Panc1 (cell line): ENCODE measurements at regions not wholly inside any gene's neighbourhood (a gene's known extent, or its start where the extent isn't known, plus 50 kb on each side); places are given as distances from the start of the nearest gene placed in this dataset.

Source experiments
- POLR2AphosphoS5 ChIP-seq: IDR thresholded peaks from 2 replicates; pipeline ENCODE4 v1.6.1; 2012; ENCODE audit warnings: mild to moderate bottlenecking, low read depth, low read length, moderate library complexity
- SIN3A ChIP-seq: IDR thresholded peaks from 2 replicates; pipeline ENCODE4 v1.6.1; 2012; ENCODE audit warnings: low read depth, mild to moderate bottlenecking, low read length, moderate library complexity, borderline replicate concordance; ENCODE audit not compliant: insufficient read depth
- TCF7L2 ChIP-seq: IDR thresholded peaks from 2 replicates; pipeline ENCODE4 v1.6.1; 2011; ENCODE audit warnings: mild to moderate bottlenecking, low read depth, low read length, inconsistent platforms
- TF ChIP-seq, protein P1 (sequence below): fragments of 450-650 bp; IDR thresholded peaks from 2 replicates; pipeline ENCODE4 v1.5.1; 2017; ENCODE audit warnings: mild to moderate bottlenecking
- TF ChIP-seq, protein P2 (sequence below), 2 experiments: IDR thresholded peaks; 2 replicates each; pipeline ENCODE4 v1.6.1; 2011 to 2012; ENCODE audit warnings: low read depth in 2 of 2, control low read depth in 1 of 2, low read length in 1 of 2, mild to moderate bottlenecking in 1 of 2, moderate library complexity in 1 of 2; ENCODE audit not compliant: insufficient read depth in 1 of 2

- TF ChIP-seq, protein P1, sequence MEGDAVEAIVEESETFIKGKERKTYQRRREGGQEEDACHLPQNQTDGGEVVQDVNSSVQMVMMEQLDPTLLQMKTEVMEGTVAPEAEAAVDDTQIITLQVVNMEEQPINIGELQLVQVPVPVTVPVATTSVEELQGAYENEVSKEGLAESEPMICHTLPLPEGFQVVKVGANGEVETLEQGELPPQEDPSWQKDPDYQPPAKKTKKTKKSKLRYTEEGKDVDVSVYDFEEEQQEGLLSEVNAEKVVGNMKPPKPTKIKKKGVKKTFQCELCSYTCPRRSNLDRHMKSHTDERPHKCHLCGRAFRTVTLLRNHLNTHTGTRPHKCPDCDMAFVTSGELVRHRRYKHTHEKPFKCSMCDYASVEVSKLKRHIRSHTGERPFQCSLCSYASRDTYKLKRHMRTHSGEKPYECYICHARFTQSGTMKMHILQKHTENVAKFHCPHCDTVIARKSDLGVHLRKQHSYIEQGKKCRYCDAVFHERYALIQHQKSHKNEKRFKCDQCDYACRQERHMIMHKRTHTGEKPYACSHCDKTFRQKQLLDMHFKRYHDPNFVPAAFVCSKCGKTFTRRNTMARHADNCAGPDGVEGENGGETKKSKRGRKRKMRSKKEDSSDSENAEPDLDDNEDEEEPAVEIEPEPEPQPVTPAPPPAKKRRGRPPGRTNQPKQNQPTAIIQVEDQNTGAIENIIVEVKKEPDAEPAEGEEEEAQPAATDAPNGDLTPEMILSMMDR: no peak
- no peak for TF ChIP-seq POLR2AphosphoS5
- no peak for TF ChIP-seq TCF7L2
- TF ChIP-seq, protein P2, sequence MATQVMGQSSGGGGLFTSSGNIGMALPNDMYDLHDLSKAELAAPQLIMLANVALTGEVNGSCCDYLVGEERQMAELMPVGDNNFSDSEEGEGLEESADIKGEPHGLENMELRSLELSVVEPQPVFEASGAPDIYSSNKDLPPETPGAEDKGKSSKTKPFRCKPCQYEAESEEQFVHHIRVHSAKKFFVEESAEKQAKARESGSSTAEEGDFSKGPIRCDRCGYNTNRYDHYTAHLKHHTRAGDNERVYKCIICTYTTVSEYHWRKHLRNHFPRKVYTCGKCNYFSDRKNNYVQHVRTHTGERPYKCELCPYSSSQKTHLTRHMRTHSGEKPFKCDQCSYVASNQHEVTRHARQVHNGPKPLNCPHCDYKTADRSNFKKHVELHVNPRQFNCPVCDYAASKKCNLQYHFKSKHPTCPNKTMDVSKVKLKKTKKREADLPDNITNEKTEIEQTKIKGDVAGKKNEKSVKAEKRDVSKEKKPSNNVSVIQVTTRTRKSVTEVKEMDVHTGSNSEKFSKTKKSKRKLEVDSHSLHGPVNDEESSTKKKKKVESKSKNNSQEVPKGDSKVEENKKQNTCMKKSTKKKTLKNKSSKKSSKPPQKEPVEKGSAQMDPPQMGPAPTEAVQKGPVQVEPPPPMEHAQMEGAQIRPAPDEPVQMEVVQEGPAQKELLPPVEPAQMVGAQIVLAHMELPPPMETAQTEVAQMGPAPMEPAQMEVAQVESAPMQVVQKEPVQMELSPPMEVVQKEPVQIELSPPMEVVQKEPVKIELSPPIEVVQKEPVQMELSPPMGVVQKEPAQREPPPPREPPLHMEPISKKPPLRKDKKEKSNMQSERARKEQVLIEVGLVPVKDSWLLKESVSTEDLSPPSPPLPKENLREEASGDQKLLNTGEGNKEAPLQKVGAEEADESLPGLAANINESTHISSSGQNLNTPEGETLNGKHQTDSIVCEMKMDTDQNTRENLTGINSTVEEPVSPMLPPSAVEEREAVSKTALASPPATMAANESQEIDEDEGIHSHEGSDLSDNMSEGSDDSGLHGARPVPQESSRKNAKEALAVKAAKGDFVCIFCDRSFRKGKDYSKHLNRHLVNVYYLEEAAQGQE (IDR thresholded peaks at IDR 0.05; ENCODE audit: insufficient read depth in 1 of 2, low read depth in 2 of 2, low read length in 1 of 2): no peak
- no peak for TF ChIP-seq SIN3A
Observed at GRCh38 chr9:107983181-107983603, 493.6 kb upstream of the KLF4 start.
